HepG2 (cell line): ENCODE measurements at regions not wholly inside any gene's neighbourhood (a gene's known extent, or its start where the extent isn't known, plus 50 kb on each side); places are given as distances from the start of the nearest gene placed in this dataset.
A peak's percentile ranks its signal among the peaks of the same experiment; 100 is the strongest.

Experiments used
- AHR ChIP-seq: IDR thresholded peaks from 2 replicates; pipeline ENCODE4 v1.6.1; 2018; ENCODE audit warnings: missing genetic modification reagents, missing compliant biosample characterization
- GATAD1 ChIP-seq: IDR thresholded peaks from 2 replicates; pipeline ENCODE4 v1.6.1; 2016; ENCODE audit warnings: missing genetic modification reagents, missing compliant biosample characterization
- LCORL ChIP-seq, 2 experiments: fragments of 450-650 bp in 1 of 2; sonication (generic) in 1 of 2; formaldehyde crosslinking in 1 of 2; IDR thresholded peaks; 2 replicates each; pipeline versions ENCODE4 v1.5.0 to v1.6.1; 2017 to 2020; ENCODE audit warnings: antibody characterized with exemption in 1 of 2, missing genetic modification reagents in 1 of 2
- MNT ChIP-seq: fragments of 450-650 bp; IDR thresholded peaks from 2 replicates; pipeline ENCODE4 v1.6.1; 2016
- MTA1 ChIP-seq: sonication (generic); formaldehyde crosslinking; IDR thresholded peaks from 2 replicates; pipeline ENCODE4 v1.4.0; 2020; ENCODE audit warnings: missing genetic modification reagents, mild to moderate bottlenecking, borderline replicate concordance
- NKX3-1 ChIP-seq: sonication (generic); formaldehyde crosslinking; IDR thresholded peaks from 2 replicates; pipeline ENCODE4 v1.5.0; 2020; ENCODE audit warnings: missing genetic modification reagents
- SP140L ChIP-seq: sonication (generic); formaldehyde crosslinking; IDR thresholded peaks from 2 replicates; pipeline ENCODE4 v1.4.0; 2020; ENCODE audit warnings: missing genetic modification reagents, borderline replicate concordance
- TARDBP ChIP-seq: sonication (generic); formaldehyde crosslinking; IDR thresholded peaks from 2 replicates; pipeline ENCODE4 v1.8.0; 2022; ENCODE audit warnings: mild to moderate bottlenecking, missing genetic modification reagents
- ZBTB33 ChIP-seq: sonication (generic); formaldehyde crosslinking; IDR thresholded peaks from 2 replicates; pipeline ENCODE4 v1.4.0; 2020; ENCODE audit warnings: missing genetic modification reagents
- ZBTB4 ChIP-seq: sonication (generic); formaldehyde crosslinking; IDR thresholded peaks from 2 replicates; pipeline ENCODE4 v1.4.0; 2020; ENCODE audit warnings: missing genetic modification reagents, mild to moderate bottlenecking, borderline replicate concordance
- ZFP62 ChIP-seq: sonication (generic); formaldehyde crosslinking; IDR thresholded peaks from 2 replicates; pipeline ENCODE4 v1.4.0; 2020; ENCODE audit warnings: missing genetic modification reagents
- ZFP91 ChIP-seq: sonication (generic); formaldehyde crosslinking; IDR thresholded peaks from 2 replicates; pipeline ENCODE4 v1.9.0; 2022; ENCODE audit warnings: missing genetic modification reagents, mild to moderate bottlenecking, borderline replicate concordance
- ZMYM4 ChIP-seq: sonication (generic); formaldehyde crosslinking; IDR thresholded peaks from 2 replicates; pipeline ENCODE4 v1.8.1; 2023; ENCODE audit warnings: mild to moderate bottlenecking, missing genetic modification reagents
- ZNF260 ChIP-seq: sonication (generic); formaldehyde crosslinking; IDR thresholded peaks from 2 replicates; pipeline ENCODE4 v1.4.0; 2020; ENCODE audit warnings: missing genetic modification reagents, low read depth, mild to moderate bottlenecking, borderline replicate concordance
- ZNF619 ChIP-seq: sonication (generic); formaldehyde crosslinking; IDR thresholded peaks from 2 replicates; pipeline ENCODE4 v1.4.0; 2020; ENCODE audit warnings: mild to moderate bottlenecking, missing genetic modification reagents
- ZNF644 ChIP-seq: IDR thresholded peaks from 2 replicates; pipeline ENCODE4 v1.6.1; 2016; ENCODE audit warnings: low read depth
- ZNF687 ChIP-seq: sonication (generic); formaldehyde crosslinking; IDR thresholded peaks from 2 replicates; pipeline ENCODE4 v1.5.1; 2020; ENCODE audit warnings: mild to moderate bottlenecking, missing genetic modification reagents, moderate library complexity

- no peak for TF ChIP-seq ZNF619 (CRISPR knock-in tag)
- TF ChIP-seq ZBTB4 (CRISPR knock-in tag): peak; percentile 83; the same call in 1 of the 2 replicates
- TF ChIP-seq LCORL (IDR thresholded peaks at IDR 0.05): no peak
- no peak for TF ChIP-seq LCORL (CRISPR knock-in tag; IDR thresholded peaks at IDR 0.05)
- TF ChIP-seq TARDBP (CRISPR knock-in tag): no peak
- TF ChIP-seq NKX3-1 (CRISPR knock-in tag): no peak
- TF ChIP-seq ZNF260 (CRISPR knock-in tag): no peak
- TF ChIP-seq ZNF687 (CRISPR knock-in tag): peak; percentile 38; the same call in 1 of the 2 replicates
- 0 out of 2 replicates have a peak, but pooled peaks have one; percentile 35 for TF ChIP-seq ZFP91 (CRISPR knock-in tag)
- peak; percentile 84 for TF ChIP-seq ZNF644 (CRISPR knock-in tag)
- no peak for TF ChIP-seq SP140L (CRISPR knock-in tag)
- TF ChIP-seq ZBTB33 (CRISPR knock-in tag): peak; percentile 100
- no peak for TF ChIP-seq ZFP62 (CRISPR knock-in tag)
- TF ChIP-seq MNT: no peak
- TF ChIP-seq GATAD1 (CRISPR knock-in tag): no peak
- peak; percentile 85 for TF ChIP-seq ZMYM4 (CRISPR knock-in tag)
- 0 out of 2 replicates have a peak, but pooled peaks have one; percentile 23 for TF ChIP-seq MTA1 (CRISPR knock-in tag)
- peak; percentile 36; the same call in 1 of the 2 replicates for TF ChIP-seq AHR
These were observed 75.1 kb upstream of the DUSP22 start (continued) for GRCh38 chr6:217048-217659.
